ENCODE measurements at regions not wholly inside any gene's neighbourhood (a gene's known extent, or its start where the extent isn't known, plus 50 kb on each side); places are given as distances from the start of the nearest gene placed in this dataset.
"Not testable (repeated sequence)": the region's sequence is repeated elsewhere in the genome, so short reads cannot be mapped to it uniquely, and the experiment has no call there.

DNA sequence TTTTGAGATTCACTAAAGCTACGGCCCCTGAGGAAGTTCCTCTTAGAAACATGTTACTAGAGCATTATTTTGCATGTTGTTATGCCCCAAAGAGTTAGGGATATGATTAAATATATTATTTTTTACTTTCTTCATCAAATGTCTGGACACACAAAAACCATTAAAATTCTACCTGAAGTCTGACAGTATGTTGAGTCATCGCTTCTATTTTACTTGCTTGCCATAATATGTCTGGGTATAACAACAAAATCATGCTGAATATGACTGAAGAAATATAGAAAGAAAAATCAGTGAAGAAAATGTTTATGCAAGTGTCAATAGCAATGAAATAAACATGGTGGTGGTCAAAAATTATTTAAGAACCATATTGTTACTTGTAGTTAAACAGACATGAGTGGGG, 1818.5 kb upstream of the ADGRL3 start:
- no peak for DNase-seq (ENCODE audit: low read depth)
- in situ Hi-C loops (cut with HindIII; ENCODE audit: low pct_unique_long_range_greater_than_20kb, low sequenced_read_pairs): no loop called here

DNA sequence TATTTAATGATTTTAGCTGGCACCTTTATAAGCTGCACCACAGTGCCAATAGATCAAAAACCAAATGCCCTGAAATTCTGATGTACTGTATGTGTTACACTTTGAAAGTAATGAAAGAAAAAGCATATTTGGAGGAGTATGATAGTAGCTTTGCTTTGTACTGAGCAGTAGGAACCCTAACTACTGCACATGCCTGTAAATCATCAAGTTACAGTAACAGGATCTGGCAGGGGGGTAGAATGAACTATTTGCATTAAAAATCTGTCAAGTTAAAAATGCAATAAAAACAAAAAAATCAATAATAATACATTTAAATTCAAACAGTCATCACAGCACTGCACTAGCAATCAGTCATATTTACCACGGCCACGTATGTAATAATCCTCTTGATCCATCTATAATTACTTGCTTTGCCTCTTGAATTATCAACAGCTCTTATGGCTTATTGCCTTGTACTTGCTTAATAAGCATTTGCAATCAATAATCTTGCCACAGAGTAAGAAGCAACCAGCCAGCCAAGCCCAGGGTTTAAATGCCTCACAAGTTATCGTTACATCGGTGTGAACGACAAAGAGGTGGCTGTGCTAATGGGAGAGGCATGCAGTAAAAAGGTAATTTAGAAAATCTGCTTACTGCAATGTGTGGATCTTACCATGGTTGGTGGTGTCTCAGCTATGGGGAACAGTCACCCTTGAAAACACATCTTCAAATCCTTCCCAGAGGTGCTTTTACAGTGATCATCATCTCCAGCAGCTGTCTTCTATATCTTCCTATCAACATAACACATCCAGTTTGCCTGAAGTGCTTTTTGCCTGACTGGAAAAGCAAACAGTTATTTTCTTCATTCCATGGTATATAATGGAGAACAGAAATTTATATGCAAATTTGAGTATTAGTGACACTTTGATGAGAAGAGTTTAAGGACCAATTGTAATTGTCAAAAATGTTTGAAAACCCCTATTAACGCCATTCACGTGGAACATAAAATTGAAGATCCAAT, 1812.1 kb upstream of the ADGRL3 start:
- no peak for DNase-seq (ENCODE audit: low read depth)
- in situ Hi-C loops (cut with HindIII; ENCODE audit: low pct_unique_long_range_greater_than_20kb, low sequenced_read_pairs): no loop called here

DNA sequence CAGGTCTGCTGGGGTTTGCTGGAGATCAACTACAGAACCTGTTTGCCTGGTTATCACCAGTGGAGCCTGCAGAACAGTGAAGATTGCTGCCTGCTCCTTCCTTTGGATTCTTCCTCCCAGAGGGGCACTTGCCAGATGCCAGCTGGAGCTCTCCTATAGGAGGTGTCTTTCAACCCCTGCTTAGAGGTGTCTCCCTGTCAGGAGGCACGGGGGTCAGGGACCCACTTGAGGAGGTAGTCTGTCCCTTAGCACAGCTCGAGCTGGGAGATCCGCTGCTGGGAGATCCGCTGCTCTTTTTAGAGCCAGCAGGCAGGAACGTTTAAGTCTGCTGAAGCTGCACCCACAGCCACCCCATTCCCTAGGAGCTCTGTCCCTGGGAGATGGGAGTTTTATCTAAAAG, 1806.3 kb upstream of the ADGRL3 start:
- DNase-seq (ENCODE audit: low read depth): no peak
- in situ Hi-C loops (cut with HindIII; ENCODE audit: low pct_unique_long_range_greater_than_20kb, low sequenced_read_pairs): no loop called here

DNA sequence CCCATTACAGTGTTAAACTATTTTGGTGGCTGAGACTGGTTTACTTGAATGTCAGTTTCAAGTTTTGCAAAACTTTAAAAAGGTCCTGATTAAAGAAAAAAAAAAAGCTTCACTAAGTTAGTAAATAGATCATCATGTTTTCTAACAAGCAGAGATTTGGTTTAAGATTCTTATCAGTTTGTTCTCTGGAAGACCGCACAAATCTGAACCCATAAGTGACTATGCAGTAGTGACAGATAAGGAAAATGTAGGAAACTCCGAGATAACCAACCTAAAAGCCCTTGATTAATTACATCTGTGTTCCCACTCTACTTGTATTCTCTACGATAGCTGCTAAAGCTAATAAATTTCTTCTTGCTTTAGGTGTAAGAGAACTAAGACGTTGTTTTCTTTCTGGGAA, 1799.8 kb upstream of the ADGRL3 start:
- no peak for DNase-seq (ENCODE audit: low read depth)

DNA sequence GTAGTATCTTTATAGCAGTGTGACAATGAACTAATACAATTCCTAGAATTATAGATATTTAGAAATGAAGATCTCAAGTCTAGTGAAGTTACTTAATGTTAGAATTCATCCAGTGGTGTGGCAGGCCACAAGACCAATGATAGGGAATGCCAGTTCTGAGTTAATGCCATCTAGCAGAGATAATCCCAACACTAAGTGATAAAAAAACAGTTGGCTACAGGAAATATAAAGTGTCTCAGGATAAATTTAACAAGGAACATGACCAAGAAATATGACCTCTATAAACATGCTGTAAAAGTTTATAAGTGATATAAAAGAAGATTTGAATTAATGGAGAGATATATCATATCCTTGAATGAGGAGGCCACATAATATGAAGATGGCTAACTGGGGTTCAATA, 1790.5 kb upstream of the ADGRL3 start:
- in situ Hi-C loops (cut with HindIII; ENCODE audit: low pct_unique_long_range_greater_than_20kb, low sequenced_read_pairs): no loop called here
- no peak for DNase-seq (ENCODE audit: low read depth)

More for the DNA sequence above, 1799.8 kb upstream of the ADGRL3 start:
- in situ Hi-C loops (cut with HindIII; ENCODE audit: low pct_unique_long_range_greater_than_20kb, low sequenced_read_pairs): no loop called here

DNA sequence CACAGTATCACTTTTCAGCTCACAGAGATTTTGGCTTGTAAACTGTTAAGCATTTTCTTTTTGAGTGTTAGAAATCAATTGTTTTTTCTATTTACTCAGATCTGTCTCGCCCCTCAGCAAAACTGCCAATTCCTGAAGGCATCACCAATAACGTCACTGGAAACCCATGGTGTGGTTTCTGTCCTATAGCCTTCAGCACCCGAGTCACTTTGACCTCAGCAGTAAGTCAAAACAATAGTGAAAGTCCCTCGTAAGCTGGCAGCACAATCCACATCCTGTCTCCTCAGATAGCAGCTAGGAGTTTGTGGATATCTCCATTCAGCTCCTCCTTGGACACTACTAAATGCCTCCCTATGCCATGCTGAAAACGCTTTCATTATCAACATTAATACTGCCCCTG, 1787.4 kb upstream of the ADGRL3 start:
- in situ Hi-C loops (cut with HindIII; ENCODE audit: low pct_unique_long_range_greater_than_20kb, low sequenced_read_pairs): no loop called here
- no peak for DNase-seq (ENCODE audit: low read depth)

DNA sequence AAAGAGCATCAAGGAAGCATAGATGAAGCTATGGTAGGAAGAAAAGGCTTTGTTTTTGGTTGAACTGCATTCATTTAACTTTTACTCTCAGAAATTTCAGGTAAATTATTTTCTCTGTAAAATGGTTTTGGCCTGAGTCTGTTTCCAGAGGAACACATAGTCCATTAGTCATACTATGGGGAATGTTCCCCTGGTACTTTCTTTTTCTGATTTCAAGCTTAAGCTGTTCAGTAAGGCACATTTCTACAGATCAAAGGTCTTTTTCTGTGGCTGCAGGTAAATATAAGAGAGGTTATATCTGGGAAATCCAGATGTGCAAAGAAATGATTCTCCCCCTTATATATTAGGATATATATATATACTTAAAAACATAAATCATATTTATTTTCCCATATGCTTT, 1744.4 kb upstream of the ADGRL3 start:
- in situ Hi-C loops (cut with HindIII; ENCODE audit: low pct_unique_long_range_greater_than_20kb, low sequenced_read_pairs): no loop called here

DNA sequence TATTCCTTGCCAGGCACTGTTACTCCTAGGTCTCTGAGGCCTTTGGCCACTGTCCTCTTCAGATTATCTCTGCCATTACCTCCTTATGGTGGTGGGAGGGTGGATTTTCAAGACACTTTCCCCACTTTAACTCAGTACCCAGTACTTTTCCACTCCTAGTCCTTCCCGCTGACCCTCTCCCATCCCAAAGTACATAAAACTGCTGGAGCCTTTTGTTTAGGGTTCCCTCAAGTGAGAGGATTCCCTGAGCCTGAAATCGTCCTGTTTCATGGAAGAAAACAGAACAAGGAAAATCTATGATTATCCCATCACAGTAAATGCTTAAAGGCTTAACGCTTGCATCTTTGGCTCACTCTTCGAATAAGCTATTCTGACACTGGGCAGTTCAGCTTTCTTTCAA, 1742.5 kb upstream of the ADGRL3 start:
- DNase-seq (ENCODE audit: low read depth): no peak
- in situ Hi-C loops (cut with HindIII; ENCODE audit: low pct_unique_long_range_greater_than_20kb, low sequenced_read_pairs): no loop called here

More for the DNA sequence above, 1744.4 kb upstream of the ADGRL3 start:
- no peak for DNase-seq (ENCODE audit: low read depth)

DNA sequence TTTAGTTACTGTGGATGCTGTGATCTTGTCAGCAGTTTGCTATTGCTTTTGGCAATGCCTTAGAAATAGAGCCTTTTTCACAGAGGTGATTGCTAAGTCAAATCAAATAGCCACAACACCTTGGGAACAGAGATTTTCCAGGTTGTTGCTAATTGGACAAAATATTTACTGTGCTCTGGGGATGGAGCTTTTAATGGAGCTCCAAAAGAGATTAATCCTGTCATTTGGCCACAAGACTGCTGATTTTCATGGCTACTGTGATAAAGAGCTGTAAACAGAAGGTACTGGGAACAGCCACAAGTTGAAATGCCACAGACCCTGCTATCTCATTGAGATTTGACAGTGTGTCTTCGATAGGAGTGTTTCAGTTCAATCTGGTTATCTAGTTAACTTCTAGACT, 1715.2 kb upstream of the ADGRL3 start:
- DNase-seq (ENCODE audit: low read depth): no peak
- in situ Hi-C loops (cut with HindIII; ENCODE audit: low pct_unique_long_range_greater_than_20kb, low sequenced_read_pairs): no loop called here

DNA sequence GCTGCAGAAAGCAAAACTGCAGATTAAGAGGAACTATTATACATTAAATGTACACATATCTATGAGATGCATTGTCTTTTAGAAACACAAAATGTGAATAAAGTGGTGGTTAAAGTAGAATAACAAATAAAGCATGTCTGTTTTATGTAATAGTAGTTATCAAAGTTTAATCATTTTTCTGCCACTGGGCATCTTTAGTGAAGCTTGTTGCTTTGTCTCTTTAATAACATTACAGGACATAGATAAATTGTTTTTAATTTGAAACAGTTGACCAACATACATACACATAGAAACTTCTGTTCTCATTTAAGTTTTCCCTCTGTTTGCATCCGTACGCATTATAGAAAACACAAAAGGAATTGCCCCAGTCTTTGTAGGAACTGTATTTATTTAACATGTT, 1700.0 kb upstream of the ADGRL3 start:
- DNase-seq (ENCODE audit: low read depth): no peak
- in situ Hi-C loops (cut with HindIII; ENCODE audit: low pct_unique_long_range_greater_than_20kb, low sequenced_read_pairs): no loop called here

DNA sequence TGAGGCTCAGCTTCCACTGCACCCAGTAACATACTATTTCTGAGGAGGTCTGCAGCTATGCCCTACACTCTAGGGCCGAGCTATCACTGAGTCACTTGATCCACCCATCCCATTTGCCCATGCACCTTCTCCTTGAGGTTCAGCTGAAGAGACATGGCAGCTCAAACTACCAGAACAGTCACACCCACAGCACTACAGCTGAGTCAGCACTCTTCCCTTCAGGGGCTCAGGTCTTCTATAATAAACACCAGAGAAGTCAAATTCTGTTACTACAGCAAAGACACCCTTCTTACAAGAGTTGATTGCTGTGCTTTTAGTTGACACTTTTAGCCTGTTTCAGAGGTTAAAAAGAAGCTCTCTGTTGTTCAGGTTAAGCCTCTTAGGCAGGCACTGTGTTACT, 1696.4 kb upstream of the ADGRL3 start:
- in situ Hi-C loops (cut with HindIII; ENCODE audit: low pct_unique_long_range_greater_than_20kb, low sequenced_read_pairs): no loop called here

DNA sequence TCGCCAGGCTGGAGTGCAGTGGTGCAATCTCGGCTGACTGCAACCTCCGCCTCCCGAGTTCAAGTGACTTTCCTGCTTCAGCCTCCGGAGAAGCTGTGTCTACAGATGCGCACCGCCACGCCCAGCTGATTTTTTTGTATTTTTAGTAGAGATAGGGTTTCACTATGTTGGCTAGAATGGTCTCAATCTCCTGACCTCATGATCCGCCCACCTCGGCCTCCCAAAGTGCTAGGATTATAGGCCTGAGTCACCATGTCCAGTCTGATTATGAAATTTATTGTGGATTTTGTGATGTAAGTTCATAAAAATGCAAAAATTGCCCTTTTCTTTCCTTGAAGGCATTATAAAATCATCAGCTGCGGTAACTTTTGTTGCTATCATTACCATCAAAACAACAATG, 1688.3 kb upstream of the ADGRL3 start:
- DNase-seq (ENCODE audit: low read depth); in situ Hi-C loops (cut with HindIII; ENCODE audit: low pct_unique_long_range_greater_than_20kb, low sequenced_read_pairs): not testable (repeated sequence)

More for the DNA sequence above, 1696.4 kb upstream of the ADGRL3 start:
- DNase-seq (ENCODE audit: low read depth): no peak

DNA sequence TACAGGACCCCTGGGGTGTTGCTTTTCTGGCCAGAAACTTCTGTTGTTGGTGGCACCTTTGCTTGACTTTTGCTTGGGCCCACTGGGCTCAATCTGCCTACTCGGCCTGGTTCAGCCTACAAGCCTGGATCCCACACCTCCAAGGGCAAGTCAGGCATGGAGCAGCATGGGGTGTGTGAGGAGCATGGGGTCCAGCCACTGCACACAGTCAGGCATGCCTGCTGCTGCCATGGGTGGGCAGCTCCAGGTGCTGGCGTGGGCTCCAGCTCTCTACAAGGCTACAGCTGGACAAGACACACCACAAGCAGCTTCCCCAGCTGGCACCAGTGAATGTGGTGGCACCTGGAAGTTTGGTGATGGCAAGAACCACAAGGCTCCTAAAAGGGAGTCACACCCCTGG, 1683.1 kb upstream of the ADGRL3 start:
- no peak for DNase-seq (ENCODE audit: low read depth)
- in situ Hi-C loops (cut with HindIII; ENCODE audit: low pct_unique_long_range_greater_than_20kb, low sequenced_read_pairs): no loop called here

DNA sequence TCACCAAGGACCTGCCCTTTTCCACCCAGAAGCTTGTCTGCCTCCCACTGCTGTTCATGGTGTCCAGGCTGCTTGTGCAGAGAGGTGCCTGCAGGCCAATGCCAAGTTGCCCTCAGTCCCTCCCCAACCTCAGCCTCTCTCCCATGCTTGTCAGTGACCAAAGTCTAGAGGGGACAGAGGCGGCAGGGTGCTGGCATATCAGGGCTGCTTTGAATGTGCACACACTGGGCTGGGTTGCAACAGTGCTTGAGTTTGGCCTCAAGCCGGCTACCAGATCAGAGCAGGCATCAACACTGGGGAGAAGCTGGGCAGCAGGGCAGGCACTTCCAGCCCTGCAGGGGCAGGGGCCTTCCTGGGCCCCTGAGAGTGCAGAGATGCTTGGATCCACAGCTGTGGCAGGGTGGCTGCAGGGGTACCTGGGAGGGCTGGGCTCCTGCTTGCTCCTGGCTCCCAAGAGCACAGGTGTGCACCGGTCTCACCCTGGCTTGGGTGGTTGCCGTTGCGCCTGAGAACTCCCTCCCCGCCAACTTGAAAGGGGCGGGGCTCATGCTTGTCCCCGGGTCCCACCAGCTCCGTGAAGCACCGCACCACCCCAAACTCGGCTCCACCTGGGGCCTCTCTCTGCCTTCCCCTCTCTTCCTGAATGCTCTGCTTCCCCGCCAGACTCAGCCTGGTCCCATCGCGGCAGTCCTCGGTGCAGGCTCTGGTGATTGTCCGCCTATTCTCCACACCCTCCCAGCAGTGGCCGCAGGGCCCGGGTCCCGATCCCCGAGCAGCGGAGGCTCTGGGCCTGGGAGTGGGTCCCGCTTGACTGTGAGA, 1681.9 kb upstream of the ADGRL3 start:
- DNase-seq (ENCODE audit: low read depth): no peak
- in situ Hi-C loops (cut with HindIII; ENCODE audit: low pct_unique_long_range_greater_than_20kb, low sequenced_read_pairs): no loop called here

DNA sequence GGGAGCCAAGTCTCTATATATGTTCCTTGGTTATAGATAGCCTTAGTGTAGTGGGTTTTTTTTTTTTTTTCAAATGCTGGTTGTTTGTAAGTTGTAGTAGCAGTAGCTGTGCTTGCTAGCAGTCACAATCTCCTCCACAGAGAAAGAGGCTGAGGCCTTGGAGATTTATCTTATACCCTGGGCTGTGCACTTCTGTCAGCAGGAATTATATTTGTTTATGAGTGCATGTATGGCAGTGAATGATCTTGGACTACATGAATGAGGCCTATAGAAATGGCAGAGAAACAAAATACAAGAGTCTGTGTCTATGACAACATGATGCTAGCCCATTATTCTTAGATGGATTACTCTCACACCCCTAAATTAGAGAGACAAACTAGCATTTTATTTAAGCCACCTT, 1674.2 kb upstream of the ADGRL3 start:
- in situ Hi-C loops (cut with HindIII; ENCODE audit: low pct_unique_long_range_greater_than_20kb, low sequenced_read_pairs): no loop called here
- DNase-seq (ENCODE audit: low read depth): no peak

DNA sequence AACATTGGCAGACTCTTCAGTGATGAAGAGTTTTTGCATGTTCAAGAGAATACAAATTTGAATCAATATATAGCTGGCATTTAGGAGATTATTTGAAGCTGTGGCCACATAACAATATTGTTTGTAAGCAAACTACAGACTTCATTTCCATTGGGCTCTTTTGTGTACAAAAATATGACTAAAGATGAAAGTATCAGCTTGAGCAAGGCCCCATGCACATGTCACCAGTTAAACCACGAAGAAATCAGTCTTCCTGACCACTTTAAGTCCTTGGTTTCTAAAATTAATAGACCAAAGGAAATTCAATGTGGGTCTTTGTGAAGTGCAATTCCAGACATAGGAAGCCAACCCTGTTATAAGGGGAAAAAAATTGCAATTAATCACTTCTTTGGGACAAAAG, 1664.6 kb upstream of the ADGRL3 start:
- no peak for DNase-seq (ENCODE audit: low read depth)
- in situ Hi-C loops (cut with HindIII; ENCODE audit: low pct_unique_long_range_greater_than_20kb, low sequenced_read_pairs): no loop called here

DNA sequence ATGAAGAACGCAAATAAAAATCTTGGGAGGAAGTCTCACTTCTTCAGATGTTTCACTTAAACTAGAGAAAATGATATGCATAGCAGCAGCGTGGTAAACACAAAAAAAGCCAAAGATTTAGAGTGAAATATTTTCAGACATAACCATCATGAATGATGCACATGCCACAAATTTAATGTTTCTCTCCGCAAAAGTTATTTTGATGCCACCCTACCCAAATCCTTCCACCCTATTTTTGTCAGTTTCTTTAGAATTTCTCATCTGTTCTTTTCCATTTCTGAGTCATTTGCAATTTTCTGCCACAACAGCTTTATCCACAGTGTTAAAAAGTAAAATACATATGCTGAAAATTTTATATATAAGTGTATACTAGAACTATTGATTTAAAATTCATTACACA, 1663.7 kb upstream of the ADGRL3 start:
- no peak for DNase-seq (ENCODE audit: low read depth)
- in situ Hi-C loops (cut with HindIII; ENCODE audit: low pct_unique_long_range_greater_than_20kb, low sequenced_read_pairs): no loop called here

DNA sequence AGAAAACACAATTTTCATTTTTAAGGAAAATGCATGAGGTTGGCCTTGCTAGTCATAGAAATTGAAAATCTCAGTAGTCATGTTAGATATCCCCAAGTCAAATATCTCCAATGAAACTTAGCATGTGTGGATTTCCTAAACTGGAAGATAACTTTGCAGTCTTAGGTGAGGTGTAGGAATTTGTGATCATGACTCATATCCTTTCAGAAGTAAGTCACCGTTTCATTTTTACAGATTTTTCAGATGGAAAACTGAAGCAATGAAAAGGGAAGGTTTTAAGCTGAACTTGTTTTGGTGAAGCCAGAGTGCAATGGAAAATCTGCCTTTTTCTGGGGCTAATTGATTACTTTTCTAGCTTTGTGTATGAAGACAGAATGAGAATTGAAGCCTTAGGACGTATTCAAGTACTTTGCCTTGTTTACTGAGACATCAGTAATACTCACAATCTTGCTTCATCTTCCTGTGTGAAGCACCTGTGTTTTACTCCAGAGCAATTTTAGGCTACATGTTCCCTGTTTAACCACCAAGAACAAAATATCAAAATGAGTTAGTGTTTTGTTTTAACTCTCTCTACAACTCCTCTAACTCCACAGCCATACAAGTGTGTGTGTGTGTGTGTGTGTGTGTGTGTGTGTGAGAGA, 1662.8 kb upstream of the ADGRL3 start:
- in situ Hi-C loops (cut with HindIII; ENCODE audit: low pct_unique_long_range_greater_than_20kb, low sequenced_read_pairs): no loop called here
- no peak for DNase-seq (ENCODE audit: low read depth)

DNA sequence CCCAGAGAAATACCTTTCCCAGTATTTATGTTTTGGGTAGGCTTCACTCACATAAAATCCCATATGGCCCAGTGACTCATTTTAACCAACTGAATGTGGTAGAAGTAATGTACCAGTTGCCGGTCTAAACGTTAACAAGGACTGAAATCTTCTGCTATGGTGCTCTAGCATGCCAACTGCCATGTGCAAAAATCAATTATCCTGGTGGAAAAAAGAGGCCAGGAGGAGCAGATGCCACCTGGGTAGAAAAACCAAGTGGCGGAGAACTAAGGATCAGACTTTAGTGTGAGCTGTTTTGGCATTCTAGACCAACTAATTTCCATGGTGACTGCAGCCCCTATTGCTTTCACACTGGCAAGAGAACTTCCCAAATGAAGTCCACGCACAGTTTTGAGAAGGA, 1660.7 kb upstream of the ADGRL3 start:
- in situ Hi-C loops (cut with HindIII; ENCODE audit: low pct_unique_long_range_greater_than_20kb, low sequenced_read_pairs): no loop called here
- no peak for DNase-seq (ENCODE audit: low read depth)

Measured in Caki2 (cell line).